ENCODE measurements at regions not wholly inside any gene's neighbourhood (a gene's known extent, or its start where the extent isn't known, plus 50 kb on each side); places are given as distances from the start of the nearest gene placed in this dataset.
"Not testable (repeated sequence)": the region's sequence is repeated elsewhere in the genome, so short reads cannot be mapped to it uniquely, and the experiment has no call there.

GRCh38 chr1:47599777-47600176 is 161.9 kb downstream of the FOXD2 start:
- H3K79me2 ChIP-seq (ENCODE audit: control insufficient read depth, insufficient read depth, low read length): no peaks in the 10 kb centered on the region
- H3K36me3 ChIP-seq (ENCODE audit: control insufficient read depth in 2 of 2, extremely low read depth in 1 of 2, insufficient read depth in 2 of 2, low read length in 2 of 2): no peaks in the 10 kb centered on the region
- H3K9me3 ChIP-seq (ENCODE audit: control insufficient read depth, low read depth, low read length): no peaks in the 10 kb centered on the region
- H4K20me1 ChIP-seq (ENCODE audit: control insufficient read depth, extremely low read depth, insufficient read depth, low read length): no peaks in the 10 kb centered on the region
- no peak overlapping the region for H3K4me3 ChIP-seq (ENCODE audit: control insufficient read depth in 2 of 3, extremely low read depth in 1 of 3, insufficient read depth in 2 of 3, low read depth in 1 of 3, low read length in 3 of 3)
- no peak overlapping the region for H2AFZ ChIP-seq (ENCODE audit: control insufficient read depth, low read length)
- H3K9me1 ChIP-seq (ENCODE audit: control insufficient read depth, extremely low read depth, insufficient read depth, low read length): no peaks in the 10 kb centered on the region
- no peak for FAIRE-seq
- TF ChIP-seq, protein P1, sequence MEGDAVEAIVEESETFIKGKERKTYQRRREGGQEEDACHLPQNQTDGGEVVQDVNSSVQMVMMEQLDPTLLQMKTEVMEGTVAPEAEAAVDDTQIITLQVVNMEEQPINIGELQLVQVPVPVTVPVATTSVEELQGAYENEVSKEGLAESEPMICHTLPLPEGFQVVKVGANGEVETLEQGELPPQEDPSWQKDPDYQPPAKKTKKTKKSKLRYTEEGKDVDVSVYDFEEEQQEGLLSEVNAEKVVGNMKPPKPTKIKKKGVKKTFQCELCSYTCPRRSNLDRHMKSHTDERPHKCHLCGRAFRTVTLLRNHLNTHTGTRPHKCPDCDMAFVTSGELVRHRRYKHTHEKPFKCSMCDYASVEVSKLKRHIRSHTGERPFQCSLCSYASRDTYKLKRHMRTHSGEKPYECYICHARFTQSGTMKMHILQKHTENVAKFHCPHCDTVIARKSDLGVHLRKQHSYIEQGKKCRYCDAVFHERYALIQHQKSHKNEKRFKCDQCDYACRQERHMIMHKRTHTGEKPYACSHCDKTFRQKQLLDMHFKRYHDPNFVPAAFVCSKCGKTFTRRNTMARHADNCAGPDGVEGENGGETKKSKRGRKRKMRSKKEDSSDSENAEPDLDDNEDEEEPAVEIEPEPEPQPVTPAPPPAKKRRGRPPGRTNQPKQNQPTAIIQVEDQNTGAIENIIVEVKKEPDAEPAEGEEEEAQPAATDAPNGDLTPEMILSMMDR (optimal IDR thresholded peaks at IDR 0.05 in 1 of 3, IDR thresholded peaks at IDR 0.05 in 1 of 3, conservative IDR thresholded peaks at IDR 0.05 in 1 of 3; ENCODE audit: extremely low read depth in 1 of 3, insufficient read depth in 2 of 3, low read length in 3 of 3): no peak
- no peak for TF ChIP-seq EZH2 (IDR thresholded peaks at IDR 0.05; ENCODE audit: low read length)
- no peaks in the 10 kb centered on the region for H3K27me3 ChIP-seq (ENCODE audit: control insufficient read depth, extremely low read depth, insufficient read depth, low read length)
- no peak for DNase-seq (ENCODE audit: low read depth, low spot score)
- H3K27ac ChIP-seq (ENCODE audit: control insufficient read depth, insufficient read depth, low read length): no peak overlapping the region
- no peak overlapping the region for H3K4me2 ChIP-seq (ENCODE audit: control insufficient read depth, extremely low read depth, insufficient read depth, low read depth, low read length)
- dilution Hi-C loops (cut with MboI; ENCODE audit: extremely low pct_ligation_motif_present, low sequenced_read_pairs): no loop called here
- H3K9ac ChIP-seq (ENCODE audit: control insufficient read depth, extremely low read depth, insufficient read depth, low read length): no peak overlapping the region
- no peaks in the 10 kb centered on the region for H3K4me1 ChIP-seq (ENCODE audit: control insufficient read depth, extremely low read depth, insufficient read depth, low read length)

GRCh38 chr1:47602491-47602890 is 164.6 kb downstream of the FOXD2 start:
- dilution Hi-C loops (cut with MboI; ENCODE audit: extremely low pct_ligation_motif_present, low sequenced_read_pairs); H3K4me1 ChIP-seq (ENCODE audit: control insufficient read depth, extremely low read depth, insufficient read depth, low read length); H4K20me1 ChIP-seq (ENCODE audit: control insufficient read depth, extremely low read depth, insufficient read depth, low read length); H3K79me2 ChIP-seq (ENCODE audit: control insufficient read depth, insufficient read depth, low read length); H3K4me3 ChIP-seq (ENCODE audit: control insufficient read depth in 2 of 3, extremely low read depth in 1 of 3, insufficient read depth in 2 of 3, low read depth in 1 of 3, low read length in 3 of 3); H2AFZ ChIP-seq (ENCODE audit: control insufficient read depth, low read length); H3K27ac ChIP-seq (ENCODE audit: control insufficient read depth, insufficient read depth, low read length); H3K9me3 ChIP-seq (ENCODE audit: control insufficient read depth, low read depth, low read length); H3K4me2 ChIP-seq (ENCODE audit: control insufficient read depth, extremely low read depth, insufficient read depth, low read depth, low read length); H3K36me3 ChIP-seq (ENCODE audit: control insufficient read depth in 2 of 2, extremely low read depth in 1 of 2, insufficient read depth in 2 of 2, low read length in 2 of 2); H3K9me1 ChIP-seq (ENCODE audit: control insufficient read depth, extremely low read depth, insufficient read depth, low read length); FAIRE-seq; H3K9ac ChIP-seq (ENCODE audit: control insufficient read depth, extremely low read depth, insufficient read depth, low read length); DNase-seq (ENCODE audit: low read depth, low spot score); H3K27me3 ChIP-seq (ENCODE audit: control insufficient read depth, extremely low read depth, insufficient read depth, low read length): not testable (repeated sequence)

- H2AFZ ChIP-seq (ENCODE audit: control insufficient read depth, low read length); H3K79me2 ChIP-seq (ENCODE audit: control insufficient read depth, insufficient read depth, low read length); H3K9me3 ChIP-seq (ENCODE audit: control insufficient read depth, low read depth, low read length); FAIRE-seq; DNase-seq (ENCODE audit: low read depth, low spot score); H3K36me3 ChIP-seq (ENCODE audit: control insufficient read depth in 2 of 2, extremely low read depth in 1 of 2, insufficient read depth in 2 of 2, low read length in 2 of 2); H3K4me1 ChIP-seq (ENCODE audit: control insufficient read depth, extremely low read depth, insufficient read depth, low read length); H3K27ac ChIP-seq (ENCODE audit: control insufficient read depth, insufficient read depth, low read length); H3K4me2 ChIP-seq (ENCODE audit: control insufficient read depth, extremely low read depth, insufficient read depth, low read depth, low read length); H3K9ac ChIP-seq (ENCODE audit: control insufficient read depth, extremely low read depth, insufficient read depth, low read length); H3K27me3 ChIP-seq (ENCODE audit: control insufficient read depth, extremely low read depth, insufficient read depth, low read length); H3K4me3 ChIP-seq (ENCODE audit: control insufficient read depth in 2 of 3, extremely low read depth in 1 of 3, insufficient read depth in 2 of 3, low read depth in 1 of 3, low read length in 3 of 3); H4K20me1 ChIP-seq (ENCODE audit: control insufficient read depth, extremely low read depth, insufficient read depth, low read length); H3K9me1 ChIP-seq (ENCODE audit: control insufficient read depth, extremely low read depth, insufficient read depth, low read length); dilution Hi-C loops (cut with MboI; ENCODE audit: extremely low pct_ligation_motif_present, low sequenced_read_pairs): not testable (repeated sequence)
Measured at GRCh38 chr1:47604869-47605268, 167.0 kb downstream of the FOXD2 start.
